ENCODE measurements at regions not wholly inside any gene's neighbourhood (a gene's known extent, or its start where the extent isn't known, plus 50 kb on each side); places are given as distances from the start of the nearest gene placed in this dataset.
"Not testable (repeated sequence)": the region's sequence is repeated elsewhere in the genome, so short reads cannot be mapped to it uniquely, and the experiment has no call there.

DNA sequence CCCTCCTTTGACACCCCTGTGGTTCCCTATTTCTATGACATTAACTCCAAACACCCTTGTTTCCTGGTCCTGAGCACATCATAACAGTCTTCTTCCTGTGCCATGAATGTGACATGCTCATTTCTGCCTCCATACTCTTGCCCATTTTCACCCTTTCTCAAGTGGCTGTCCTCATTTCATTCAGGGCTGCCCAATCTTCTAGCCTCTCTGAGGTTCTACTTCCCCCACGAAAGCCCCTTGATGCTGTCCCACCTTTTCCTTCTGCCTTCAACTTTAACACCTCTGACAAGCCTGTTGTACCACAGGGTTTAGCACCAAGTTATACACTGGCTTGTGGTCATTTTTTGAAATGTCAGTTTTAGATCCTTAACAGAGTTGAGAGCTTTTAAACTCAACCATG lies 136.2 kb upstream of the BOD1L1 start:
- no peak for DNase-seq

DNA sequence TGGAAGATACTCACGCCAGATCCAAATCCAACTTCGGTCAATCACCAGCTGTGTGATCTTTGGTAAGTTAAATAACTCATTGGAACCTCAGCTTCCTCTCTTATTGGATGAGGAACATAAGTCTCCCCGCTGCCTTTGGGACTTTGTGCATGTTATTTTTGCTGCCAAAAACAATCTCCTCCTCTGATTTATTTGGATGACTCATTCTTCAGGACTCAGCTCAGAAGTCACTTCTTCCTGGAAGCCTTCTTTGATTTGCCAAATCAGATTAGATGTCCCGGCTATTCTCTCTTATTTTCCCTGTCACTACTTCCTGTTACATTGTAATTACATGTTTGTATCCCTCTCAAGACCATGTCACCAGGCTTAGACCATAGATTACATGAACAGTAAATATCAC lies 138.0 kb upstream of the BOD1L1 start:
- no peak for DNase-seq

DNA sequence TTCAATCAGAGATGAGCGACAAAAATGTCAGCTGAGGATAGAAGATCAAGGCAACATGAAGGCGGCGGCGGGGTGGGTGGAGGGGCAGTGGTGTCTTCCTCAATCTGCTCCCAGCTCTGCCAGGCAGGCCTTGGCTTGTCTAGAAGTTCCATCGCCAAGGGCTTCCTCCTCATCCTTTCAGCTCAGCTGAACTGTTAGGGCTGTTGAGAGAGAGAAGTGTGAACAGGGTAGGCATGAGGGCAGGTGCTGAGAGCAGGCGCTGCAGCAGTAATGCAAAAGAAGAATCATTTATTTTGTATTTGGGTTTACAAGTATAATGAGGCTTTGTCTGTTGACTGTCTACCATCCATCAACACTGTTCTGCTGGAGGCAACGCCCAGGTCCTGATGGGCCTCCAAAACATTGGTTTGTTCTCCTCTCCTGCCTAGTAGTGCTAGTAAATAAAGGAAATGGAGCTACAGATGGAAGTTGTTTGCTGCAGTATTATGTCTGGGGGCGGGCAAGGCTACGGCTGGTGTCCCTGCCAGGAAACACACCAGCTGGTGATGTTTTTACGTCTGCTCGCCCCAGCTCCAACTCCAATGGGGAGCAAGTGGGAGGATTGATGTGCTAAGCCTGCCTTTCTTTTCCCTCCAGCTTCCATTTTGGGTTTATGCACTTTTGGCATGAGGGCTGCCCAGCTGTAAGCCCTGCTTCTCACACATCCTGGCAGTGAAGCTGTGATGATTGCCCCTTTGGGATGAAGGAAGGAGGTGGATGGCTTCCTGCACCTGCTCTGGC lies 139.4 kb upstream of the BOD1L1 start:
- no peak for DNase-seq

DNA sequence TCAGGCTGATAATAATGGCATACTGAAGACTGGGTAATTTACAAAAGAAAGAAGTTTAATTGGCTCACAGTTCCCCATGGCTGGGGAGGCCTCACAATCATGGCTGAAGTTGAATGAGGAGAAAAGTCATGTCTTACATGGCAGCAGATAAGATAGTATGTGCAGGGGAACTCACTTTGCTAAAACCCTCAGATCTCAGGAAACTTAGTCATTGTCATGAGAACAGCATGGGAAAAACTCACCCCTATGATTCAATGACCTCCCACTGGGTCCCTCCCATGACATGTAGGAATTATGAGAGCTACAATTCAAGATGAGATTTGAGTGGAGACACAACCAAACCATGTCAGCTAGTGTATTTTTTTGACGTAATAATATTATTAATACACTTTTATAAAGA lies 149.8 kb upstream of the BOD1L1 start:
- no peak for DNase-seq

DNA sequence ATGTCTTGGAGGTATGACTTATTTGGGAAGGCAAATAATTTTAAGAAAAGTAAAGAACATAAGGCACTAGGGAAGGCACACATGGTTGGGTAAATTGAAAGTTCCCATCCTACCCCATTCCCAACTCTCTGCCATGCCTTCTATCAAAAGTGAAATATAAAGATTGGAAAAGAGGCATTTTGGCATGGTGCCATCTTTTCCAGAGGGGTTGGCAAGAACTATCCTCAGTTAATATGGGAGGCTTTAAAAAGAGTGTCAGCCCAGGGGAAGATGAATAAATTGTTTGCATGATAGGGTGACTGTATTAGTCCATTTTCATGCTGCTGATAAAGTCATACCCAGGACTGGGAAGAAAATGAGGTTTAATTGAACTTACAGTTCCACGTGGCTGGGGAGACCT lies 150.8 kb upstream of the BOD1L1 start:
- DNase-seq, result no peak

DNA sequence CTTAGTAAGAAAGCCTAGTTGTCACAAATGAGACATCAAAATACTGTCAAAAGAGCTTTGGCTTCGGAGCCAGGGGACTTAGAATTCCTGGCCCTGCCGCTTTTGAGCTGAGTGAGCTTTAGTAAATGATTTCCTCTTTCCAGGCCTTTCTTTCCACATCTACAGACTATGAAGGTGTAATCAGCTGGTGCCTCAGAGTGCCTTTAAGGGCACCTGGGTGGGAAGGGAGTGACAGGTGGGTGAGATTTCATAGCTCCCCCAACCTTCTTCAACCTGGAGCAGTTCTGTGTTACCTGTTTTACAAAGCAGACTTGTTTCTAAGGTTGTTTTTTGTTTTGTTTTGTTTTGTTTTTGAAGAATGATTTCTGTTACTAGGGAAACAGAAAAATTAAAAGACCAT lies 154.7 kb upstream of the BOD1L1 start:
- DNase-seq, result no peak

DNA sequence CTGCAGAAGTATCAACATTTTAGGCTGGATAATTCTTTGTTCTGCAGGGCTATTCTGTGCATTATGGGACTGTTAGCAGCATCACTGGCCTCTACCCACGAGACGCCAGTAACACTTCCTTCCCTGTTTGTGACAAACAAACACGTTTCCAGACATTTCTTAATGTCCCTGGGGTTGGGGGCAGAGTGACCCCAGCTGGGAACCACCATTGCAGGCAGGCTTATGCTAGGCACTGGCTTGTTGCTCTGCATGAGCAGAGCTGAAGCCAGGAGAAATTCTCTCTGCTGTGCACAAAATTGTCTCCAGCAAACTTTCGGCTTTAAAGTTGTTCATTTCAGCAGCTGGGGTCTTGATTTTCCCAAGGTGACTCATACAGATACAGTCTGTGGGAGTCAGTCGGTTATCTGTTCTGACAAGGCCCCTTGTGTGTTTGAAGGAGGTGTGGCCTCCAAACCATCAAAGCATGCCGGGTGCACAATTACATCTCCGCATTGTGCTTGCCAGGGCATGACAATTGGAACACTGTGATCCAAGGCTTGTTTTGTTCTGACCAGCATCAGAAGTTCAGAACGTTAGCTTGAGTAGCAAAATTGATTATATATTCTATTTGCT lies 156.4 kb upstream of the BOD1L1 start:
- no peak for DNase-seq

DNA sequence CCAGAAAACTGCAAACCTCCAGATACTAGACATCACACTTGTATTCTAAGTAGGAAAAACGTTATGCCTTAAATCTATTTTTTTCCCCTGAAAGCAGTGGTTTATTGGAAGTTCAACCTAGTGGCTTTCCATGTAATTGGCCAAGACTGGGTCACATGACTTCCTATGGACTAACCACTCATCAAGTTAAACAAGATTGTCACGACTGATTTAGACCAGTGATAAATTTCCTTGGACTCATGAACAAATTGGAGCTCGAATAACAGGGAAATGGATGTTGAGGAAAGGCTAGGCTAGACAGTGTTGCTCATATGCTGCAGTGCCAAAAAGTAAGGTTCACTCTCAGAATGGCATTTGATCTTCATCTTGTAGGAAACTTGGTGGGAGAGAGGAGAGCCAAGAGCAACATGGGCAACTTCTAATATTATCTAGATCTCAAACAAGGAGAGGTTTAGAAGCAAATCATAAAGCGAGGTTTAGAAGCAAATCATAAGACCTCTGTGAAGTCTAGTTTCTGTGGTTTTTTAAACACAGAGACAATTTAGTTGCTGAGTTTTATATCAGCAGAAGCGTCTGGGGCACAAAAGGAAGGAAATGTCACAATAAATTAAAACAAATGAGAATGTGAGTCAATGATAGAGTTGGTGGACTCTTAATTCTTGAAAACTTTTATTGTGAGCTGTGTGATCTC lies 165.6 kb upstream of the BOD1L1 start:
- DNase-seq, result no peak

DNA sequence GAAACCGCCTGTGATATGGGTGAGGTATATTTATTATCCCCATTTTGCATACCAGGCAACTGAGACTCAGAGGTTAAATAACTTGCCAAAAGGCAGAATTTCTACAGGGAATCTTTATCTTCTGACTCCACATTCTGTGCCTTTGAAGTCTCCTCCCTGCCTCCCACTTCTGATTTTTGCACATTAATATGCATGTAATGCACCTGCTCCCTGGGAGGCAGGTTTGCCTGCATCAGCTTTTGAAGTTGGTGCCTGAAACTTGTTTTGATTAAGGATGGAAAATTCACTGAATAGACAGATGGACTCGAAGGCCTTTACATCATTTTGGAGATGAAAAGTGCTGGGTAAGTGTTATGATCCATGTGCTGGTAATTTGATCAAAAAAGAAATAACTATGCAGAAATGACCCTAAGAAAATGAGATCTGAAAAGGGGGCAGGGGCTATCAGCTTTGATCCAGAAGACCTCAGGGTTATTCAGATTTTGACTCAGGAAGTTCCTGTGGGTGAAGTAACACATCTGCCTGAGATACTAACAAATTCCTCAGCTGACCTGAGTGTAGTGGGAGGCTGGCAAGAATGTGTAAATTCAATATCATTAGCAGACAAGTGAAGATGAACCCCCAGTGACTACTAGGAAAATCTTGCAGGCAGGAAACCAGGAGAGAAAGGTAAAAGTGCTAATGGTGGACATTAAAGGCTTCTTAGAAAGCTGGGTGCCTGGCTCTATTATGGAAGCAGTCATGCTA lies 167.5 kb upstream of the BOD1L1 start:
- no peak for DNase-seq

DNA sequence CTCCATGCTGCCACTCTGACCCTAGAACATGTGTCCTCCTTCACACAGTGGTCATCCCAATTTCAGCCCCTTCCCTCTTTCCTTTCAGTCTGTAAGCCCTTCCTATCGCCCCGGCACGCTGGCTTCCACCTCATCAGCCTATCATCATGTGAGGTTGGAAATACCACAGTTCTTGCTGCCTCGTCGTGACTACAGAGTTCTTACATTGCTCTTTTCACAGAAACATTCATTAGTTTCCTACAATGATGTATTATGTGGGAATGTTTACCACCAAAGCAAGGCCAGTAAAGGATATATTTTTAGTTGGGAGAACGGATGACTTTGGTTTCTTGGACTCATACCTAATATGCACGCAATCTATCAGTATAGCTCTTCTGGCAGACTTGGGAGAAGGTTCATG lies 169.5 kb upstream of the BOD1L1 start:
- no peak for DNase-seq

DNA sequence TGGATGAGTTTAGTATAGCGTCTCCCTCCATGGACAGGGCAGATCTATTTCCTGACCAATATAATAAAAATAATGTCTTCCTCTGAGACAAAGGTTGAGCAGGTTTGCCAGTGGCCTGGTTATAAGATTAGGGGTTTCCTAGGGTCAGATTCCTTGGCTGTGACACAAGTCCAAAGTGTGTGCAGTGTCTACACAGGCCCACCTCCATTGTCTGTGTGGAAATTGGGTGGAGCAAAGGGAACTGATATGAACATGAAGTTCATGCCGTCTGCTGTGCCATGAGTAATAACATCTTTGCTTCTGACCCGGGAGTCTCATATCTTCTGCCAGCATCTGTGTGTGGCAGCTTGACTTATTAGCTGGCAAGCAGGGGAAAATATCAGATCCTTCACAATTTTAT lies 187.7 kb upstream of the BOD1L1 start:
- DNase-seq, result no peak

DNA sequence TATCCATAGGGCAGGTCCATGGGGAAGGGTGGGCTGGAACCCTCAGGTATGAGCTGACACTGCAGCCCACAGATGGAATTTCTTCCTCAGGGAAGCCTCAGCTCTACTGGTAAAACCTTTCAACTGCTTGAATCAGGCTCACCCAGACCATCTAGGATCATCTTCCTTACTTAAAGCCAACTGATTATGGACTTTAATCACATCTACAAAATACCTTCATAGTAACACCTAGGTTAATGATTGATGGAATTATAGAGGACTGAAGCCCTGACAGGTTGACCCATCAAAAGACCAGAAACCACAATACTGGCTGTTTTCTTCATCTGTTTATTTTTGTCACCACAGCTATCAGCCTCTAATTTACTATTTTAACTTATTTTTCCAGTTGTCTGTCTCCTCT lies 188.9 kb upstream of the BOD1L1 start:
- no peak for DNase-seq

DNA sequence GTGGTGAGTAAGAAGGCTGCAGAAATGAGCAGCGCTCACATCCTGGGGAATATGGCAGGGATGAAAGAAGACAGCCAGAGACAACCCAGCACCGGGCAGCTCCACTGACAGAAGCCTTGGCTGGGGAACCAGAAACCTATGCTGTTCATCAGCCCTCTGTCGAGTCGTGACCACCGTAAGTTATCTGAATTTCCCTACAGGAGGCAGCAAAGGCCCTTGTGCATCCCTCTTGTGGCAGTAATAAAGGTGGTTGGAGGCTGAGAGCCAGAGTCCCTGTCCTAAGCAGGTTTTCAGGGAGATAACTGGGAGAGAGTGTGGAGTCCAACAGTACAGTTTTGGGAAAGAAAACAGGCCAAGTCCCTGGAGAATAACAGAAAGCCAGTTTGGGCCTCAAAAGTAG lies 194.0 kb upstream of the BOD1L1 start:
- DNase-seq, result no peak

DNA sequence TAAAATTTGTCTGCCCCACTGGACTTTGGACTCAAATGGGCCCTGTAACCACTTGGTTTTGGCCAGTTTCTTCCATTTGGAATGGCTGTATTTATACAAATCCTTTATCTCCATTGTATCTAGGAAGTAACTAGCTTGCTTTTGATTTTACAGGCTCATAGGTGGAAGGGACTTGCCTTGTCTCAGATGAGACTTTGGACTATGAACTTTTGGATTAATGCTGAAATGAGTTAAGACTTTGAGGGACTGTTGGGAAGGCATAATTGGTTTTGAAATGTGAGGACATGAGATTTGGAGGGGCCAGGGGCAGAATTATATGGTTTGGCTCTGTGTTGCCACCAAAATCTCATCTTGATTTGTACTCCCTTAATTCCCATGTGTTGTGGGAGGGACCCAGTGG lies 198.3 kb upstream of the BOD1L1 start:
- DNase-seq, result not testable (repeated sequence)

DNA sequence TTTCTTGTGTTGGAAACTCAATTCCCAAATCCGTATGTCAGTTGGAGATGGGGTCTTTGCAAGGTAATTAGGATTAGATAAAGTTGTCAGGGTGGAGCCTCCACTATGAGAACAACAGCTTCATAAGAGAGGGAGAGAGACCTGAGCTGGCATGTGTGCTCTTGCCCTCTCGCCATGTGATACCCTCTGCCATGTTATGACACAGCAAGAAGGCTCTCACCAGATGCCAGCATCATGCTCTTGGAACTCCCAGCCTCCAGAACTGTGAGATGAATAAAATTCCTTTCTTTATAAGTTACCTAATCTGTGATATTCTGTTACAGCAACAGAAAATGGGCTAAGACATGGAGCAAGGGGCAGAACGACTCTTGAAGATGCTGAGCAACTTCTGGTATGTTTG lies 201.9 kb upstream of the BOD1L1 start:
- DNase-seq, result no peak

DNA sequence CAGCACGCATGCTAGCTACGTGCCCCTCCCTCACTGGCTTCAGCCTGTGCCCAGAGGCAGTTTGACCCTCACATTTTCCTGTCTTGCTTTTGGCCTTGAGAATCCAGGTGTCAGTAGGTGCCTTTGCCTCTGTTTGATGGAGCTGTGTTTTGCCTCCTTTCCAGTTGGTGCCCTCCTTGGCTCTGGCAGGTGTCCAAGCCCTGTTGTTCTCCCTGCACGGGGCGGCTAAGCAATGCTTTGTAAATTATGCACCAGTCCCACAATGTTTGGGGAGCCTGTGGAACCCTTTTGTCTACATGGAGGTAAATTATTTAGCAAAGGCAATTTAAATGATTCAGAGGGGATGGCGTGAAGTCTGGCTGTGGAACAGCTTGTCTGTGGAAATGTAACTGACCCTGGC lies 202.9 kb upstream of the BOD1L1 start:
- no peak for DNase-seq

DNA sequence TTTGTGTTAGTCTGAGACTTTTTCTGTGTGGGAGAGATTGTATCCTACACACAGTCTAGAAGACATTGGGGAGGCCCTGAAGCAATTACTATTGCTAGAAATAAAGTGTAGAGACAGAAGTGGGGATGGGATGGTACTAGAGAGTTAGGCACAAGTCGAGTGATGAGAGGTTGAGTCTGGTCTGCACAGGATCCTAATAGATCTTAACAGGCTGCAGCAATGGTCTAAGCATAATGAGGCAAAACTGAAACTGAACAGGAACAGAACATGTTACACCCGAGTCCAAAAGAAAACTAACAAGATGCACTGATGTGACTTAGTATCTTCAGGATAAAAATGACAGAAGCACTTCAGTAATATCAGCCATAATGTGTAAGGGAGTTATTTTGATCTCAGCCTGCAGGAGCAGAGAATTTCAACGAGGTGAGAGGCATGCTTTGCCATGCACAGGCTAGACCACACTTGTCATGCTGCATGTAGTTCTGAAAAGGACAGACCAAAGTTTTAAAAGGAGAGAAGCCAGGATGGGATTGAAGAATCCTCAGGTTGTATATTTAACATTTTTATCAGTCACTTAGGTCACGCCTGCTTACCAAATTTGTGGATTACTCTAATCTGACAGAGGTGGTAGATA lies 205.8 kb upstream of the BOD1L1 start:
- DNase-seq, result no peak

DNA sequence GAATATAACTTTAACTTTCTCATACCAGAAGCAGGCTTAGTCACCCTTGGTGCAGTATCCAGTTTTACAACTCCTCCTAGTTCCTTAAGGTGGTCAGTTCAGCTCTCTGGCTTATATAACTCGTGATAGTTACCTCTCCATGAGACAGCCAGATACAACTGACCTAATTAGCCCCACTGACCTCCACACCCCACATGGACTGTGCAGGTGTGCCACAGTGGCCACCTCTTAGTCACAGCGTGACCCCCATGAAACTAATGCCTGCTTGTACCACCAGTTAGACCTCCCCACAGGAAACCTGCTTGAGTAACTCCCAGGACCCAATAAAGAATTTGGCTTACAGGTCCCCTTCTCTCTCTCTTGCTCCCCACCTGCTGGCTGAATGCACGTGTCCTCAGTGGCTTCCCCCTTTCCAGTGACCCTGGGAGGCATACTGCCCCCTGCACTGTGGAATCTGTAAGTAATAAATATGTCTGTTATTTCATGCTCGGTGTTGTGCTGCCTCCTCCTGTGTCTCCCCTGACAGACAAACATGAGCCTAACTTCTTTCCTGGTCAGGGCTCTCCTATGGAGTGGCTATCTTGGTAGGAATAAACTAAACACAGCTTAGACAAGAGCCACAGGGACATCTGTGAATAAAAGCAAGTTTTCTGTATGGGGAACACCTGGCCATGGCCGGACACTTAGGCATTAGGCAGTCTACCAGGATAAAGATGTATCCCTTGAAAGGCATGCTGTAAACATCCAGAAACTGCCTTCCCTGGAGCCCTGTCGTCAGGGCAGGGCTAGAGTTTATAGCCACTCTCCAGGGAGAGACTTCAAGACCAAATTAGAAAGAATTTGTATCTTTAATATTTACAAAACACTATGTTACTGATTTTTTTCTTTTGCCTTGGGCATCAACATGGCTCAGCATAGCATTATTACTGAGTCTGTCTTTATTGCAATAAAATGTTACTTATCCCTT lies 209.7 kb upstream of the BOD1L1 start:
- DNase-seq, result no peak

DNA sequence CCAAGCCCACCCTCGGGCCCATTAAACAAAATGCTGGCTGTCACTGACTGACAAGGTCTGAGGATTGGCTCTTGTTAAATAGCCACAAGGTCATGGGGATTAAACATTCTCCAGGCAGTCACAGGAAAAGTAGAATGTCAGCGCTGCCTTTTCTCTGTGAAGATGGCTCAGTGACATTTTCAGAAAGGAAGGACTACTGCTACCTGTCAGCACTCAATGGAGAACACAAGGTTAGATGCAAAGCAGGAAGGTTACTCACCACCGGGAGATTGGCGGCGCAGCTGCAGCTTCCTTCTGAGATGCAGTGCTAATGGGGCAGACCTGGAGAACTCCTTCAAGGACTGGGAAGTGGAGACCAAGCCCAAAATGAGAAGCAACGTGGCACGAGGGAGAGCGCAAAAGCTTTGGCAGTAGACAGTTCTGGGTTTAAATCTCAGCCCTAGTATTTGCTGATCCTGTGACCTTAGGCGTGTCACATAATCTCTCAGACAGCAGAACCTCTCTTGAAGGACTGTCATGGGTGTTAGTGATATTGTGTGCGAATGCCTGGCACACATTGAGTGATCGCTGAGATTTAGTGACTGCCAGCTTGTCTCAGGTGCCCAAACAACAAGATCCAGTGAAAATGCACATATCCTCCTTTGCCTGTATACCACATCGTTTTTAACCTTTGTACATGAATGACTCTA lies 213.1 kb upstream of the BOD1L1 start:
- DNase-seq, result no peak

DNA sequence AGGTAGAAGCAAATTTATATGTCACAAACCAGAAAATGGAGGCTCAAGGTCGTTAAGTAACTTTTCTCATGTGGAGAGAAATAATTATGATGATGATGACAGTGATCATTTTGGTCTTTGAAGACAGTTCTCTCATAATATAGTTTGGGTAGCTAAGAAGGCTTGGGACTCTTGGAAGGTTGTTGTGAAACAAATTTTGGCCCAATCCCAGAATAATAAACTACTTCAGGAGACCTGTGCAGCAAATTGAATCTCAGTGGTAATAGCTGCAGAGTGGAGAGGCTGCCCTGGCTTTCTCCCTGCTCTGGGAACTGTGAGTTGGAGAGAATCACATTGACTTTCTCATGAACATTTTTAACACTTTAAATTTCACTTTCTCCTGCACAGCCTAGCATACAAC lies 217.2 kb upstream of the BOD1L1 start:
- no peak for DNase-seq

DNA sequence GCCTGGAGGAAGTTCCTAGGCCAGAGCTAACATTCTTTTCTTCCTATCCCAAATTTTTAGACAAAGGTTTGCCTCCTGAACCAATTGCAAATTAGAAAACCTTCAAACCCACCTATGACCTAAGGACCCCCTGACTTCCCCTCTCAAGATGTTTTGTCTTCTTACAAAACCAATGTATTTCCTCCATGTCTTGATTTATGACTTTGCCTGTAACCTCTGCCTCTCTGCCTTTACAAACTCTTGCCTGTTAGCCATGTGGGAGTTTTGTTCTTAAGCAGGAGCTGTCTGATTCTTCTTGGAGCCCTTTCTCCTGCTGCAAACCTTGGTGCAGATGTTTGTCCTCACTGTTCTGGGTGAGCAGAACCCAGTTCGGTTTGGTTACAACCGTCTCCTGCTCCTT lies 222.3 kb upstream of the BOD1L1 start:
- no peak for DNase-seq

Measured in CD4-positive, alpha-beta T cell treated with Interleukin-4 for 4 hours (primary cell).